ENCODE measurements at regions not wholly inside any gene's neighbourhood (a gene's known extent, or its start where the extent isn't known, plus 50 kb on each side); places are given as distances from the start of the nearest gene placed in this dataset.
"Not testable (repeated sequence)": the region's sequence is repeated elsewhere in the genome, so short reads cannot be mapped to it uniquely, and the experiment has no call there.

- DNase-seq (ENCODE audit: extremely low read depth in 1 of 2, low read depth in 1 of 2) = no peak
These were observed 172.2 kb upstream of the ANKRD55 start for GRCh38 chr5:56405116-56405908.

GRCh38 chr5:56402266-56403220 is 169.4 kb upstream of the ANKRD55 start:
- DNase-seq (ENCODE audit: extremely low read depth in 1 of 2, low read depth in 1 of 2) = no peak

GRCh38 chr5:56397796-56398195 is 164.7 kb upstream of the ANKRD55 start:
- DNase-seq (ENCODE audit: extremely low read depth in 1 of 2, low read depth in 1 of 2) = not testable (repeated sequence)

GRCh38 chr5:56396634-56397033 is 163.5 kb upstream of the ANKRD55 start:
- DNase-seq (ENCODE audit: extremely low read depth in 1 of 2, low read depth in 1 of 2) = no peak

- no peak for DNase-seq (ENCODE audit: extremely low read depth in 1 of 2, low read depth in 1 of 2)
These were observed 156.1 kb upstream of the ANKRD55 start for GRCh38 chr5:56389261-56389660.

GRCh38 chr5:56388229-56388985 is 155.3 kb upstream of the ANKRD55 start:
- DNase-seq (ENCODE audit: extremely low read depth in 1 of 2, low read depth in 1 of 2) = no peak

- DNase-seq (ENCODE audit: extremely low read depth in 1 of 2, low read depth in 1 of 2) = no peak
These were observed 152.9 kb upstream of the ANKRD55 start for GRCh38 chr5:56386046-56386445.

- DNase-seq (ENCODE audit: extremely low read depth in 1 of 2, low read depth in 1 of 2) = no peak
These were observed 151.1 kb upstream of the ANKRD55 start for GRCh38 chr5:56384186-56384585.

GRCh38 chr5:56383761-56384160 is 150.6 kb upstream of the ANKRD55 start:
- DNase-seq (ENCODE audit: extremely low read depth in 1 of 2, low read depth in 1 of 2) = no peak

GRCh38 chr5:56382896-56383295 is 149.8 kb upstream of the ANKRD55 start:
- no peak for DNase-seq (ENCODE audit: extremely low read depth in 1 of 2, low read depth in 1 of 2)

- no peak for DNase-seq (ENCODE audit: extremely low read depth in 1 of 2, low read depth in 1 of 2)
These were observed 144.4 kb upstream of the ANKRD55 start for GRCh38 chr5:56377573-56377972.

- no peak for DNase-seq (ENCODE audit: extremely low read depth in 1 of 2, low read depth in 1 of 2)
These were observed 143.0 kb upstream of the ANKRD55 start for GRCh38 chr5:56376128-56376527.

GRCh38 chr5:56375011-56375410 is 141.9 kb upstream of the ANKRD55 start:
- DNase-seq (ENCODE audit: extremely low read depth in 1 of 2, low read depth in 1 of 2) = no peak

- DNase-seq (ENCODE audit: extremely low read depth in 1 of 2, low read depth in 1 of 2) = not testable (repeated sequence)
These were observed 139.4 kb upstream of the ANKRD55 start for GRCh38 chr5:56372491-56372890.

GRCh38 chr5:56369361-56369811 is 136.3 kb upstream of the ANKRD55 start:
- DNase-seq (ENCODE audit: extremely low read depth in 1 of 2, low read depth in 1 of 2) = no peak

- DNase-seq (ENCODE audit: extremely low read depth in 1 of 2, low read depth in 1 of 2) = no peak
These were observed 134.6 kb upstream of the ANKRD55 start for GRCh38 chr5:56367748-56368147.

GRCh38 chr5:56366986-56367385 is 133.9 kb upstream of the ANKRD55 start:
- no peak for DNase-seq (ENCODE audit: extremely low read depth in 1 of 2, low read depth in 1 of 2)

- no peak for DNase-seq (ENCODE audit: extremely low read depth in 1 of 2, low read depth in 1 of 2)
These were observed 128.3 kb upstream of the ANKRD55 start for GRCh38 chr5:56361398-56361797.

- no peak for DNase-seq (ENCODE audit: extremely low read depth in 1 of 2, low read depth in 1 of 2)
These were observed 127.7 kb upstream of the ANKRD55 start for GRCh38 chr5:56360816-56361215.

- DNase-seq (ENCODE audit: extremely low read depth in 1 of 2, low read depth in 1 of 2) = no peak
These were observed 126.9 kb upstream of the ANKRD55 start for GRCh38 chr5:56359809-56360685.

Measured in activated CD8-positive, alpha-beta memory T cell treated with anti-CD3 and anti-CD28 coated beads for 1 hour (primary cell).